K562 (cell line): ENCODE measurements at regions not wholly inside any gene's neighbourhood (a gene's known extent, or its start where the extent isn't known, plus 50 kb on each side); places are given as distances from the start of the nearest gene placed in this dataset.

Experiments
- ATAC-seq: fragments of 200-7000 bp; cut with Tn5 transposase; 3 replicates; pipeline ENCODE4 v1.9.1; 2020; ENCODE audit warnings: moderate library complexity
- BruUV-seq: library from RNA; stranded (reverse); fragments of 400-500 nt; replicated peaks from 2 replicates; lab custom pipeline; 2021; lab: Mats Ljungman, UMichigan
- CTCF ChIA-PET: fragments of 300-600 bp; formaldehyde crosslinking; extraction: SDS; loops from one replicate; lab custom pipeline; 2021; ENCODE audit warnings: low intra/inter-chr PET ratio; lab: Yijun Ruan, JAX
- POLR2A ChIA-PET: fragments of 300-600, 350-650 bp; sonication (Branson Sonifier 250); formaldehyde crosslinking; extraction: SDS; loops from one replicate; lab custom pipeline; 2021; ENCODE audit warnings: antibody characterized with exemption, inconsistent platforms; lab: Yijun Ruan, JAX
- DNase-seq, 4 experiments: peaks; one replicate each; pipeline versions ENCODE4 v3.0.0 to v3.0.0-alpha.2; 2011 to 2018; ENCODE audit warnings: low spot score in 3 of 4, mixed read lengths in 3 of 4; ENCODE audit errors: extremely low read depth in 1 of 4
- FAIRE-seq: peaks from 2 replicates; lab custom pipeline; 2011; peaks lifted over from hg19 to GRCh38; lab: Jason Lieb, UNC
- H2AFZ ChIP-seq: 2 replicates; pipeline ENCODE4 v1.6.0; 2011; ENCODE audit warnings: low read depth, low read length, control low read depth, inconsistent platforms
- H3K27ac ChIP-seq: fragments of 200-600 bp; 3 replicates; pipeline ENCODE4 v1.8.0; 2011; ENCODE audit warnings: low read depth, mild to moderate bottlenecking, control low read depth, inconsistent platforms, low read length, moderate library complexity, mixed read lengths; ENCODE audit errors: extremely low read depth
- H3K27me3 ChIP-seq, 2 experiments: fragments of 300-600 bp in 1 of 2; 2 replicates in 1 of 2; 3 replicates in 1 of 2; pipeline versions ENCODE4 v1.6.0 to v1.8.0; 2011; ENCODE audit warnings: inconsistent platforms in 2 of 2, low read length in 2 of 2, mild to moderate bottlenecking in 1 of 2, mixed read lengths in 1 of 2, moderate library complexity in 1 of 2; ENCODE audit not compliant: control insufficient read depth in 2 of 2, insufficient read depth in 2 of 2
- H3K36me3 ChIP-seq: fragments of 300-600 bp; 3 replicates; pipeline ENCODE4 v1.8.0; 2011; ENCODE audit warnings: mild to moderate bottlenecking, low read length, inconsistent platforms; ENCODE audit not compliant: control insufficient read depth, insufficient read depth
- H3K4me1 ChIP-seq, 2 experiments: fragments of 200-600 bp in 1 of 2; replicated peaks in 1 of 2; 2 replicates in 1 of 2; 3 replicates in 1 of 2; pipeline versions ENCODE4 v1.5.1 to v1.8.0; 2011; ENCODE audit warnings: inconsistent platforms in 2 of 2, low read length in 2 of 2, mild to moderate bottlenecking in 1 of 2, mixed read lengths in 1 of 2, moderate library complexity in 1 of 2; ENCODE audit not compliant: control insufficient read depth in 2 of 2, insufficient read depth in 2 of 2
- H3K4me2 ChIP-seq: 2 replicates; pipeline ENCODE4 v1.6.1; 2011; ENCODE audit warnings: low read length, control low read depth, inconsistent platforms, mixed read lengths; ENCODE audit not compliant: insufficient read depth
- H3K4me3 ChIP-seq: fragments of 200-600 bp; sonication (generic), shearing (Covaris generic); 2 replicates; pipeline ENCODE4 v1.5.1; 2016; ENCODE audit warnings: control low read depth, inconsistent platforms
- H3K79me2 ChIP-seq: fragments of 200-600 bp; 3 replicates; pipeline ENCODE4 v1.8.0; 2011; ENCODE audit warnings: low read length, inconsistent platforms; ENCODE audit not compliant: control insufficient read depth, insufficient read depth
- H3K9ac ChIP-seq, 2 experiments: 2 replicates each; pipeline versions ENCODE4 v1.6.0 to v1.6.1; 2011; ENCODE audit warnings: low read depth in 2 of 2, low read length in 2 of 2, control low read depth in 1 of 2, inconsistent platforms in 1 of 2, mild to moderate bottlenecking in 1 of 2, mixed read lengths in 1 of 2; ENCODE audit not compliant: insufficient read depth in 1 of 2
- H3K9me1 ChIP-seq: one replicate; pipeline ENCODE4 v1.6.0; 2011; ENCODE audit warnings: inconsistent platforms, mild to moderate bottlenecking, low read length, moderate library complexity; ENCODE audit not compliant: control insufficient read depth, insufficient read depth
- H3K9me3 ChIP-seq: replicated peaks from 2 replicates; pipeline ENCODE4 v1.5.1; 2011; ENCODE audit warnings: low read depth, low read length, inconsistent platforms; ENCODE audit not compliant: control insufficient read depth, insufficient read depth
- H4K20me1 ChIP-seq: replicated peaks from 2 replicates; pipeline ENCODE4 v1.6.1; 2011; ENCODE audit warnings: low read length, inconsistent platforms, mixed read lengths; ENCODE audit not compliant: control insufficient read depth, insufficient read depth
- ADNP ChIP-seq: fragments of 200-800 bp; sonication (Bioruptor generic); IDR thresholded peaks from 2 replicates; pipeline ENCODE4 v1.6.1; 2016; ENCODE audit warnings: missing genetic modification characterization, missing compliant biosample characterization
- ARID2 ChIP-seq: fragments of 450-650 bp; IDR thresholded peaks from 2 replicates; pipeline ENCODE4 v1.6.1; 2017; ENCODE audit warnings: antibody characterized with exemption, mild to moderate bottlenecking
- CLOCK ChIP-seq: fragments of 250-450 bp; sonication (Bioruptor Pico); IDR thresholded peaks from 2 replicates; pipeline ENCODE4 v1.4.0; 2020; ENCODE audit warnings: mild to moderate bottlenecking, moderate library complexity, borderline replicate concordance
- HOXB6 ChIP-seq: fragments of 250-450 bp; sonication (Bioruptor Pico); IDR thresholded peaks from 2 replicates; pipeline ENCODE4 v1.5.1; 2022; ENCODE audit warnings: mild to moderate bottlenecking, borderline replicate concordance
- JUN ChIP-seq, 2 experiments: sonication (generic) in 1 of 2; formaldehyde crosslinking in 1 of 2; IDR thresholded peaks; 2 replicates each; pipeline versions ENCODE4 v1.6.1 to v1.8.0; 2012 to 2022; ENCODE audit warnings: borderline replicate concordance in 2 of 2, mild to moderate bottlenecking in 2 of 2, improper control_type of control experiment in 1 of 2, low read depth in 1 of 2, low read length in 1 of 2, missing genetic modification reagents in 1 of 2
- RBM39 ChIP-seq: fragments of 200-400 bp; formaldehyde crosslinking; optimal IDR thresholded peaks from 2 replicates; pipeline ENCODE3; 2018; ENCODE audit warnings: low read depth, low read length
- RCOR1 ChIP-seq, 2 experiments: IDR thresholded peaks; 2 replicates each; pipeline ENCODE4 v1.6.1; 2012; ENCODE audit warnings: low read depth in 2 of 2, low read length in 2 of 2, borderline replicate concordance in 1 of 2, improper control_type of control experiment in 1 of 2
- ZNF224 ChIP-seq: sonication (generic); formaldehyde crosslinking; IDR thresholded peaks from 2 replicates; pipeline ENCODE4 v1.8.0; 2022; ENCODE audit warnings: mild to moderate bottlenecking, missing genetic modification reagents
- ZNF324 ChIP-seq: fragments of 250-450 bp; sonication (Bioruptor Pico); IDR thresholded peaks from 2 replicates; pipeline ENCODE4 v1.4.0; 2020; ENCODE audit warnings: mild to moderate bottlenecking
- ZNF395 ChIP-seq: fragments of 200-800 bp; sonication (Bioruptor generic); IDR thresholded peaks from 2 replicates; pipeline ENCODE4 v1.6.1; 2017; ENCODE audit warnings: missing genetic modification characterization, missing compliant biosample characterization
- WGBS: fragments of 100-300 bp; shearing (Covaris generic); methylation state at CpG from one replicate; pipeline ENCODE4 v1.1.6; 2016; ENCODE audit warnings: low coverage, mixed read lengths; ENCODE audit not compliant: insufficient coverage; ENCODE audit errors: missing lambda C conversion rate; 5-methylcytosine and 5-hydroxymethylcytosine counted together
- in situ Hi-C: fragments of 300-500 bp; cut with MboI; formaldehyde crosslinking; loops from 4 replicates; pipeline ENCODE4 v1.15.0; 2018; ENCODE audit warnings: inconsistent platforms, mixed read lengths
- intact Hi-C: fragments of 100-400 bp; cut with micrococcal nuclease; formaldehyde crosslinking; loops from 2 replicates; pipeline ENCODE4 v1.14.2; 2022

- DNase-seq: no peak
- no peak overlapping the region for H3K4me2 ChIP-seq
- no peaks in the 10 kb centered on the region for H3K36me3 ChIP-seq
- in situ Hi-C loops (no loop called here), intact Hi-C loops (no loop called here)
- BruUV-seq: no TSS peak
- H3K9me3 ChIP-seq: no peaks in the 10 kb centered on the region
- H3K9me1 ChIP-seq: no peaks in the 10 kb centered on the region
- H3K27me3 ChIP-seq: no peaks in the 10 kb centered on the region
- H3K4me1 ChIP-seq: no peaks in the 10 kb centered on the region
- no peak overlapping the region for H3K27ac ChIP-seq
- POLR2A ChIA-PET: no interaction called here
- CTCF ChIA-PET: no interaction called here
- no peak for ATAC-seq
- no peaks in the 10 kb centered on the region for H4K20me1 ChIP-seq
- WGBS: 0% methylated on average over 2 of the region's 2 CpGs
- TF ChIP-seq RBM39 (no peak), HOXB6 (CRISPR knock-in tag) (no peak), ZNF224 (no peak), ZNF324 (CRISPR knock-in tag) (no peak), ARID2 (no peak), CLOCK (CRISPR knock-in tag) (no peak), RCOR1 (IDR thresholded peaks at IDR 0.05; ENCODE audit: borderline replicate concordance in 1 of 2, low read depth in 2 of 2, low read length in 2 of 2) (no peak), ZNF395 (no peak), JUN (IDR thresholded peaks at IDR 0.05; ENCODE audit: borderline replicate concordance, low read depth, low read length) (no peak), JUN (CRISPR knock-in tag; IDR thresholded peaks at IDR 0.05; ENCODE audit: borderline replicate concordance) (no peak), ADNP (tag) (no peak)
- no peak for FAIRE-seq
- no peak overlapping the region for H3K9ac ChIP-seq
- H3K79me2 ChIP-seq: no peaks in the 10 kb centered on the region
- H3K4me3 ChIP-seq: no peak overlapping the region
- no peak overlapping the region for H2AFZ ChIP-seq
These were observed 87.8 kb downstream of the RFPL4B start for GRCh38 chr6:112434896-112435435.
